RWPE1 (cell line): ENCODE measurements at regions not wholly inside any gene's neighbourhood (a gene's known extent, or its start where the extent isn't known, plus 50 kb on each side); places are given as distances from the start of the nearest gene placed in this dataset.

Source experiments
- CTCF ChIA-PET: fragments of 350-600 bp; sonication (Branson Sonifier 250); formaldehyde crosslinking; extraction: SDS; loops from one replicate; lab custom pipeline; 2021; lab: Yijun Ruan, JAX
- POLR2A ChIA-PET: fragments of 400-600 bp; formaldehyde crosslinking; extraction: SDS; loops from one replicate; lab custom pipeline; 2020; ENCODE audit warnings: antibody characterized with exemption; ENCODE audit not compliant: low non-redundant PET; lab: Yijun Ruan, JAX
- DNase-seq: peaks from one replicate; pipeline ENCODE4 v3.0.0; 2012; ENCODE audit warnings: low spot score
- H3K27ac ChIP-seq: fragments of 450-650 bp; 2 replicates; pipeline ENCODE4 v1.5.1; 2017
- CTCF ChIP-seq: fragments of 450-650 bp; conservative IDR thresholded peaks from 2 replicates; pipeline ENCODE4 v1.5.1; 2017; ENCODE audit warnings: low read depth, mild to moderate bottlenecking

GRCh38 chr6:132067286-132067685 is 116.1 kb upstream of the CCN2 start:
- ChIA-PET POLR2A (no interaction called here), CTCF (interaction anchor here (0.6 kb wide), 1 partner anchor 157 kb away, joined by 6 read pairs; no protein-coding TSS in a partner anchor)
- no peak for DNase-seq
- no peak overlapping the region for H3K27ac ChIP-seq
- no peak for TF ChIP-seq CTCF

GRCh38 chr6:132065556-132065955 is 114.4 kb upstream of the CCN2 start:
- ChIA-PET CTCF (interaction anchor here (0.7 to 0.8 kb wide), 2 partner anchors 198 to 389 kb away, joined by 3 read pairs; no protein-coding TSS in a partner anchor), POLR2A (no interaction called here)
- no peak overlapping the region for H3K27ac ChIP-seq
- DNase-seq, result peak; percentile 34
- TF ChIP-seq CTCF, result no peak

- peak; percentile 45 for DNase-seq
- CTCF ChIA-PET, result no interaction called here
- no peak for TF ChIP-seq CTCF
Measured at GRCh38 chr6:132063738-132064137, 112.6 kb upstream of the CCN2 start.

GRCh38 chr6:132063204-132063603 is 112.0 kb upstream of the CCN2 start:
- no peak for TF ChIP-seq CTCF
- ChIA-PET CTCF (no interaction called here), POLR2A (no interaction called here)
- H3K27ac ChIP-seq, result no peak overlapping the region
- DNase-seq, result no peak

More at GRCh38 chr6:132063738-132064137, 112.6 kb upstream of the CCN2 start:
- H3K27ac ChIP-seq, result no peak overlapping the region
- POLR2A ChIA-PET, result no interaction called here

- no peak overlapping the region for H3K27ac ChIP-seq
- no peak for DNase-seq
- TF ChIP-seq CTCF, result no peak
- ChIA-PET POLR2A (no interaction called here), CTCF (no interaction called here)
Measured at GRCh38 chr6:132062626-132063025, 111.5 kb upstream of the CCN2 start.

GRCh38 chr6:132061381-132061780 is 110.2 kb upstream of the CCN2 start:
- no peak for DNase-seq
- no peak for TF ChIP-seq CTCF
- H3K27ac ChIP-seq, result no peak overlapping the region
- ChIA-PET CTCF (no interaction called here), POLR2A (no interaction called here)
